Frontal cortex (tissue), 3 donors: ENCODE measurements at regions not wholly inside any gene's neighbourhood (a gene's known extent, or its start where the extent isn't known, plus 50 kb on each side); places are given as distances from the start of the nearest gene placed in this dataset.

Experiments used
- DNase-seq, 2 donors: peaks; one replicate each; pipeline ENCODE4 v3.0.0; 2012; ENCODE audit warnings: low spot score in 2 of 2
- FAIRE-seq: peaks from 2 replicates; lab custom pipeline; 2012; peaks lifted over from hg19 to GRCh38; lab: Jason Lieb, UNC
- donor health status: control.
- donor health status: control.
- donor health status: control.

DNA sequence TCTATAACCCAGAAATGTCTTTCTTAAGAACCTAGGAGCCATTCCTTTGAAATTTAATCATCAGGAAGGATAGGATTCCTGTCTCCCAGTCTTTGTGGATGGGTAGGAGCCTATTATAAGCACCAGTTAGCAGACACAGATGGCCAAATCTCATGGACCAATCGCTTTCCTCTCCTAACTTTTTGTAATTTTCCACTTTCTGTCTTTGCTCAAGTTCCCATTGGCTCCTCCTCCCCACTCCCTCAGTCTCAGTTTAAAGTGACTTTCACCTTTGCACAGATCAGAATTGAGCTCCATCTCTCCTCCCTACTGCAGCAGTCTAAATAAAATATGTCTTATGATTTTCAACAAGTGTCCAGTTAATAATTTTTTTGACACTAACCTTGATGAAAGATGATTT lies 192.3 kb downstream of the HS3ST3A1 start:
- FAIRE-seq (no peak), DNase-seq (no peak)

DNA sequence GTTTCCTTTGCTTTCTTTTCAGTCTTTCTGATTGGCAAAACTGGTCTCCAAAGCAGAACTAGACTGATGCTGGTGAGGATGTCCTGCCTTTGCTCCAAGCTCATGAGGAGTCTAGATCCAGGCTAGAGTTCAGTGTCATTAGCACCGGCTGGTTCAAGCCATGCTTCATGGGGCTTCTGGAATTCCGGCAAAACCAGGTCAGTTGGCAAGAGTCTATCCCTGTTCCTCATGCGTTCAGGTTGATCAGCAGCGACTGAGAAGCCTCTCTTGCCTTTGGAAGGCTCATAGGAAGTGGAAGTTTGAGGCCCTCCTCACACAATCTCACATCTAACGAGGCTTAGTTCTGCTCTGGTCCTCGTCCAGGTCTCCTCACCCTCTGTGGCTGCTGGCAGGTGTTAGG lies 194.3 kb downstream of the HS3ST3A1 start:
- FAIRE-seq (no peak), DNase-seq (no peak)

DNA sequence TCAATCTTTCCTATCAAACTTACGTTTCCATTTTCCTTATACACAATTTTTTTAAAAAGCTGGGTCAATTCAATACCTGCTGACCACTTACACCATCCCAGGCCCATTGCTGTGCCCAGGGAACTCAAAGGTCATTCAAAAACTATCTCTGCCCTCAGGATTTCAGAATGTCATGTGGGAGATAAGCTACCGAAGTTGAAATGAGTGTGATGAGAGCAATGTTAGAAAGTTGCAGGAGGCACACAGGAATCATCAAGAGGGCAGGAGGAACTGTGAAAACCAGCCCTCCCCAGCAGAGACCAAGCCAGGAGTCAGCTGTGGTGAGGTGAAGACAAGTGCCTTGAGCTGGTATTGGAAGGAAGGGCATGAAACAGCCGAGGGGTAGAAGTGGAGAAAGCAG lies 195.9 kb downstream of the HS3ST3A1 start:
- no peak for FAIRE-seq
- DNase-seq, result no peak

DNA sequence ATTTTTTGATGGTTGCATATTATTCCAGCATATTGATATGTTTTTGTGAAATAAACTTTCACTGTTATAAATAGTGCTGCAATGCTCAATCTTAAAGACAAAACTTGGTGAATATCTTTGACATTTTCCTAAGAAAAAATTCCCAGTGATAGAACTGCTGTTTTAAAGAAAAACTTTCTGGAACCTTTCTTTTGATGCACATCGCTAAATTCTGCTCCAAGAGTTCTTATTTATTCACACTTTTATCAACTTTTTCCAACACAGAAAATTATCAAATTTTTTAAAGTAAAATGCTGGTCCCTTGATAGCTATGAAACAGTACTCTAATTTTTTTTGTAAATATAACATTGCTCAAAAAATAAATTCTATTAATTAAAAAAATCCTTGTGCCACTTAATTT lies 196.6 kb downstream of the HS3ST3A1 start:
- no peak for DNase-seq
- FAIRE-seq, result no peak

DNA sequence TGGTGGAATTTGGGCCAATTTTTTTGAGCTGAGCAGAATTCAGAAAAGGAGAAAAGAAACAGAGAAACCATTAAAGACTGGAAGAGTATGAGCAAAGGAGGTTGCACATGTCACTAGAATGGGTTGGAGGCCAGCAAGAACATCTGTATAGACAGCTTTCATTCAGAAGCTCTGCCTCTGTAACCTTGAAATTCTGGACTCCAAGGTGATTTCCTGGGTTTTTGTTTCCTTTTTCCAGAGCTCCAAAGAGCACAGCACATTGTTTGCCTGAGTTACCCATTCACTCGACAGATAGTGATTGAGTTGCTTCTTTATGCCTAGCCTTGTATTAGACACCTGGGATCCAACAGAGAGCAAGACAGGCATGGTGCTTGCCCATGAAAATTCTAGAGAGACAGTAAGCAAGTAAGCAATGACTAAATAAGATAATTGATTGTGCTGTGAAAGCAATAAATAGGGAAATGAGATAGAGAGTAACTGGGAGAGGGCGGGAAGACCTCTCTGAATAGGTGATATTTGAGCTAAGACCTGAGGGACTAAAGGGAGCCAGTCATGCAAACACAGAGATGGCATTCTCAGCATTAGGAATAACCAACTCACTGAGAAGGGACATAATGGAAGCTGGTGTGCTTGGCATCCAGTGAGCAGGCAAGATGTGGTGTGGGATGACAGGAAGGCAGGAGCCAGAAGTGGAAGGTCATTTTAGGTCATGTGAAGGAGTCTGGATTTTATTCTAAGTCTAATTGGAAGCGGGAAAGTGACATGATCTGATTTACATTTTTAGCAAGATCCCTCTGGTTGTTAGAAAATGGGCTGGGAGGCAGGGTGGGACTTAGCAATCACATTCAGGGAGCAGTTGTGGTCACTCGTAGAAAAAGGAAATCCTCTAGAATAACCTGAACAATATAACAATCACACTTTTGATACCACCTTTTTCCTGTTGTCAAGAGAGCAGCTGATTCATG lies 197.5 kb downstream of the HS3ST3A1 start:
- no peak for DNase-seq
- no peak for FAIRE-seq

DNA sequence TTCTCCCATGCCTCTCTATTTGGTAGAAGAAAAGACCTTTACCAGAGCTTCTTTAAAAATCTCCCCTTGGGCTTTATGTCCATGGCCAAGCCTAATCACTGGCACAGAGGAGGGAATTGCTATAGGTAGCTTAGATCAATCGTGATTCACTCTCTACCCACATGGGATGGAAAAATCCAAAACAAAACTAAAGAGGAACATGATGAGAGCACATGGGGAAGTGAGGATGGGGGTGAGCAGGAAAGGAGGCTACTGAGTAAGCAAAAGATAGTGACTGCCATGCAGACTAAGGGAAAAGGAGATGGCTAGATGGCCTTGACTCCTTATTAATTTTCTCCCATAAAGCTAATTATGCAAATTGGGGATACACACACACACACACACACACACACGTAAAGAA lies 201.2 kb downstream of the HS3ST3A1 start:
- DNase-seq (no peak), FAIRE-seq (no peak)

DNA sequence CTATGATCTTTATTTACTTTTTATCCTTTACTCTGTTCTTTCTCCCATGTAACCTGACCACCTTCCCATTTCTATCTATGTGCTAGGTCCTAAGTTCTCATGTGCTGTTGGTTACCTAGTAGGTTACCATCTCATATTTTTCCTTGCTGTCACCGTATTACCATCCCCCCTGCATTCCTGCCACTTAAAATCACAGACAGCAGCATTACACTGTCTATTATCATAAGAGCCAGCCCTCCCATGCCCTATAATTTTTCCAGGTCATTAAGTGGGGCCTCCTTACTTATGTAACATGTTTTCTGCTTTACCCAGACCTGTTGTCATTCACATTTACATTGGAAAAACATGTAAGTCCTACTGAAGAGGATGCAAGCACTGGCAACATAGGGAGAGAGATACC lies 202.9 kb downstream of the HS3ST3A1 start:
- FAIRE-seq, result no peak

DNA sequence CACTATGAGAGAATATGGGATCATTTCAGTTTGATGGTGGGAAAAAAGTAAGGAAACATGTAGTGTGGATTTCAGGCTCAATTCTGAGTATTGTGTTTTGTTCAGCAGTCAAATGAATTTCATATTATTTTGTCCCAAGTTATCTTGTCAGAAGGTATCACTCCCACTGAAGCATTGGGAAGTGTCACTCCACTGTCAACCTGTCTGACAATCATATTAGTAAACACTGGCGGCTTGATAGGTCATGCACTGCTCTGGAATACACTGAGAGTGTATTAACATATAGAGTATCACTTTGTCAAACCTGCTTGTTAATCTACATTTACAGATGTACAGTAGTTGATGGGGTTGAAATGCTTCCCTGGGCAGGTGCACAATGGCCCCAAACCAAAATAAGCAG lies 203.6 kb downstream of the HS3ST3A1 start:
- DNase-seq (no peak), FAIRE-seq (no peak)

More for the DNA sequence above, 202.9 kb downstream of the HS3ST3A1 start:
- no peak for DNase-seq

DNA sequence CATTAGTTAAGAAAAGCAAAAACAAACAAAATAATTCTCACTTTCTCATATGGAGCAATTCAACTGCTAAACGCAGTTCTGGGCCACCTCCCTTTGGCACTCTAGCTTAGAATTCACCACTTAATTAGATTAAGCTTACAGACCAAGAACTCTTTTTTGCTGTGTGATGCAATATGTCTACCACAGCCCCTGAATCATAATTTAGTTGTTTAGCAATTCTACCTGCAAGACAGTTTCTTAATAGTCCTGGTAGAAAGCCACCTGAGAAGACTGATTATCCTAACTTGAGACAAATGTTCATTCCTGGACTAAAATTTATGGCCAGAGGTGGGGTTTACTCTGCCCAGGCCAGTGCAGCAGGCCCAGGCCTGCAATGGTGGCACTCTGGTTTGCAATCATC lies 205.9 kb downstream of the HS3ST3A1 start:
- no peak for FAIRE-seq
- no peak for DNase-seq

DNA sequence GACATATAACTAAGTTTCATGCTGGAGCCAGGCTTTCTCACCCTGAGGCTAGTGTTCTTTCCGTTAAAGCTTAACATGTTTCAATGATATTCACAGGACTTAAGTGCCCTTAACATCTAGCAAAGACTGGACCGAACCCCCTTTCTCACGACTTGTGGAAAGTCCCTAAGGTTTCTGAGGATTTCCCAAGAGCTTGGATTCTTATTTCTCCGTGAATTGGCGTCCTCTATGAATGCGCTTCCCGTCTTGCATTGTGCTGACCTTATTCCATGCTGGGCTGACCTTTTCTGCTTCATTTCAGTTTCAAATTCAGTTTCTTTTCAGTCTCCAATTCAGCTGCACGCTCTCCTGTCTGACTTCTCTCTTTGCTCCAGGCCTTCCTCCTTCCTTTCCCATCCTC lies 206.4 kb downstream of the HS3ST3A1 start:
- DNase-seq (no peak), FAIRE-seq (no peak)

DNA sequence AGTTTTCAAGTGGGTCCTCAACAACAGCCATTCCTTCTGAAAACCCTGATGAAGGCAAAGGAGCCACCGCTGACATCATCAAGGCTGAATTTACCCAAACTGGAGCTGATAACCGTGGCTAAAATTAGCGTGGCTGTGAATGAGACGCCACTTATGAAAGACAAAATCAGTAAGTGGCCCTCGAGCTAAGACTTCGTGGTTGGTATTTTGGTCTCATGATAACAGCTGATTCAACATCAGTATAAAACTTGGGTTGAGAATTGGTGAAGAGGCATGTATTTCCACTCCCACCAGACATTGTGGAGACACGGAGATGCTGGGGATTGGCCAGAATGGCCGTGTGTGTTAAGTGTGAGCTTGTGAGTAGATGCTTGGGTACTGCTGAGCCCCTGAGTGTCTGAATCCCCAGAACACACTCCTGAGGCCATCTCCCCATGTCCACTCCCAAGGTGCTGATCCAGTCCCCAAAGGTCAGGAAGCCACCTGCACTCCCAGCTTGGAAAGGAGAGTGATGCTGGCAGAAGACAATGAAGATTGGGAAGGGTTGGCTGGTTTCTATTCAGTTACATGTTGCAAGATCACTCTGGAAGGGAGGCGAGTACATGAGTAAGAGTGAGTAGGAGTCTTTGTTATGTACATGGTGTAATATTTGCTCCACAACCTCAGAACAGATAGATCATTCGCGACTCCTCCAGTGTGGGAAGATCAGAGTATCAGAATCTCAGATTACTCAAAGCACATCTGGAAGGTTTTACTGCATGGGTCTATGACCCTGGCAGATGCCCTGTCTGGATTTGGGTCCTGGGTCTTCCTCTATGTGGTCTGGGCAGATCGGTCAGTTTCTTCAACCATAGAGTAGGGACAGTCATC lies 207.7 kb downstream of the HS3ST3A1 start:
- DNase-seq (no peak), FAIRE-seq (no peak)

DNA sequence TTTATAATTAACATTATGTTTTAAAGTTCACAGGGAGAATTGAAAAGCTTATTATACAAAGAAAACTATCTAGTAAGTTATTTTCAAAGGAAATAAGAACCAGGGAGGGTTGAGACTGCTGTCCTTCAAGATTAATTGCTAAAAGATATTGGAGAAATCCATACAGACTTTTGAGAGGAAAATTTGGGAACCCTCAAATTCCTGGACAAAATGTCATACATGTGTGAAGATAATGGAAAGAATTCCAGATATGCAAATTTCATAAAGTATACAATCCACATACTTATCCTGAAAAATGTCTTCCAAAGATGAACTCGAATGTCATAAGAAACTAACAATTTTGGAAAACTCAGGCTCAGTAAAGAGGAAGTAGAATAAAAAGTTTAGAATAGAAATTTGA lies 213.8 kb downstream of the HS3ST3A1 start:
- FAIRE-seq, result peak; percentile 15

DNA sequence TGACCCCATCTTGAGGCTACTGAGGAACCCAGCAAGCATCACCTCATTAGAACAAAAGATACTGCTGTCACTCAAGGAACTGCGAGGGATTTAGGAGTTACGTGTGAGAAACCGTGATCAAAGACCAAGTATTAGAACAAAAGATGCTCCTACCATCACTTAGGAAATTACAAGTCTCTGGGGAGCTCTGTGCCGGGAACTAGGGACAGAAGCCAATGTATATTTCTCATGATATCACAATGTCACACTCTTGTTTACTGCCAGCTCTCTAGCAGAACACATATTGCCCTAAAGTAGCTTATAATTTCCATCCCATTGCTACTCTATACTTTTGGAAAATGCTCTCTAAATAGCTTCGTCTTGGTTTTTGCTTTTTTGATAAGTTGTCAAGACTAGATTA lies 214.5 kb downstream of the HS3ST3A1 start:
- DNase-seq (no peak), FAIRE-seq (no peak)

More for the DNA sequence above, 213.8 kb downstream of the HS3ST3A1 start:
- DNase-seq, result no peak

DNA sequence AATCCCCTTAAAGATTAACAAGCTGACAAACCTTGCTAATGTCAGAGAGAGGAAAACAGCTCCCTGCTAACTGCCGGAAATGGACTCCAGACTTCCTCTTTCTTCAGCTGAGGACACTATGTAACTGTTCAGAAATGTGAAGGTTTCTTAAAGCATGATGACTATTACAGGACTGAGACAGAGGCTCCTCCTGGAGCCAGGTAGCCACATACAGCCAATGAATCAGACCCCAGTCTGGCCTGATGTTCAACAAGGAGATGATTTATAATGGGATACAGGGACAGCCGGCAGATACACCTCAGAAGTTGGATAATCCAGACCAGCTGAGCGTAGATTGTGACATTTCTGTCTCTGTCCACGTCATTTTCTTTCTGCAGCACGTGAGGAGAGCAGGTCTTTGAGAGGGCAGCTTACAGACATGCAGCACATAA lies 216.2 kb downstream of the HS3ST3A1 start:
- DNase-seq, result no peak
- no peak for FAIRE-seq

DNA sequence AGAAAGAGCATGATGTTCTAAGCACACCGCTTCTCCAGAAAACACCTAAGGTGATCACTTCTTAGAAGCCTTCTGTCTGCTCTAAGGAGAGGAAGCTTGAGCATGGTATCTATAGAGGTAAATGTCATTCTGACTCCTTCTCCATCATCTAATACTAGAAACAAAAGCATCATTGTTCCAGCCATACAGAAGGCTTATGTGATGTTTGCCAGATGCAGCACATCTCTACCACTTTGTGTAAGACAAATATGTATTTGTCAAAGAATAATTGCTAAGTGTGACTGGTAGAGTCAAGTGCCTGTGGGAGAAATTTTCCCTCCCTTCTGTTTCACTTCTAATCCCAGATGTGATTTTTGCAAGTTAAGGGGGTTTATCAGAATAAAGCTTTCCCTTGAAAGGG lies 217.1 kb downstream of the HS3ST3A1 start:
- no peak for DNase-seq
- FAIRE-seq, result no peak

DNA sequence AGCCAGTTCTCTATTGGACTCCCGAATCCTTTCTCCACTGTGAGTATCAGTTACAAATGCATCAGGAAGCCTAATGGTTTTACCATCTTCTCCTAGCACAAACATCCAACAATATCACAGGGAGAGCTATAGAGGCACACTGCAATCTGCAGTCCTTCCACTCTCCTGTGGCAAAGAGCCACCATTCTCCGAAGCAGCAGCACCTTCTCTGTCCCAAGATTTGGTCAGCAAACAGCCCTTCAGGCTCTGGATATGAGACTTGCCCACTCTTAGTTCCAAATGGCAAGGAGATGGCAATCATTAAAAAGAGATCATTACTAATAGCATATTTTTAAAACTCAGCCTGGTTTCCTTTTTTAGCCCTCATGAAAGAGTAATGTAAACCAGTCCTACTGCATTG lies 223.4 kb downstream of the HS3ST3A1 start:
- DNase-seq, result no peak
- no peak for FAIRE-seq

DNA sequence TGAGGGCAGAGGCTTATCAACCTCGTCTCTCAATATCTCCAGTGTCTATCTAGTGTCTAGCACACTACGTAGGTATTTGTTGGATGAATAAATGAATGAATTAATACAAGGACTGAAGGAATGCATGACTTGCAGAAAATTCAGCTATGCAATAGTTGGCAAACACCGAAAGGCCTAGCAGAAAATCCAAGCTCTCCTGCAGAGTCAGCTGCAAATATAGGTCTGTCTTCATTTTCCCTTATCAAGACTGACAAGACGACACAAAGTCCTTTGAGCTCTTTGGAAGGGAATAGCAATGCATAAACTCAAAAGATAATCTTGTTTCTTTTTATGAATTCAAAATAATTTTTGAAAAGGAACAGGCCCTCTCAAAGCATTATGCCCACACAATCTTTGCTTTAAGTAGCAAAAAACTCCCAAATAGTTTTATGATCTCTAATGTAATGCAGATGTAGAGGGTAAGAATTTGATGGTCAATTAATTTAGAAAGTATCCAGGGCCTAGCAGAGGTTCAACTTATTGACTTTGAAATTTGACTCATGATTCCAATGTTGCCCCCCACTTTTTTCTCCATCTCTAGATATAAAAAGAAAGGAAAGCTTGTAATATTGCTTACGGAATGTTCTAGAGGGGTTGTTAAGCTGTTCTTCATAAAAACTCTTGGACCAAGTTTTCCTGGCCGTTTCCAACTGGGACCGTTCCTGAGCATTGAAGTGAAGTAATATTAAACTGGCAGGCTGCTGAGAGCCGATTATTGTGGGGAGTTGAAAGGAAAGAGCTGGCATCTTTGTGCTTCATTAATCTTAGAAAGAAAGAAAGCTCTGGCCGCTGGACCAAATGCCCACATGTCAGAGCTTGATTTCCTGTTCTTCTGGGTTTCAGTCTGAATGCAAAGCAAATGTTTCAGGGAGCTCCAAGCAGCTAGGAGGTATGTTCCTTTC lies 227.3 kb downstream of the HS3ST3A1 start:
- DNase-seq (peak in 1 of 2 donors; percentile 5), FAIRE-seq (no peak)

DNA sequence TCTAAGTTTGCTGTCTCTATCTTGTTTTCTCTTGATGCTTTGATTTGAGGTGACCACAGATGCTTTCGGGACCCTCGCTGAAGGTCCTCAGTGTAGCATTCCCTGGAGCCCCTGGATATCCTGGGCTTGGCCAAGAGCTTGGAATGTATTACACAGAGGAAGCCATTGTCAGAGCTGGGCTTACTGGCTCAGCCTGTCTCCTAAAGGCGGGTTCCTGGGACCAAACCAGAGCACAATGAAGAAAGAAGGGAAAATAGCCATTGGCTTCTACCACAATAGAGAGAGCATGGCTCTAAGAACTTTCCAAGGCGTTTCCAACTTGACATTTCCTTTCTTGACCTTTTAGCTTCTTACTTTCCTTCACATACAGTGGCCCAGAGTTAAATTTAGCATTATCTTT lies 229.3 kb downstream of the HS3ST3A1 start:
- FAIRE-seq (no peak), DNase-seq (no peak)

DNA sequence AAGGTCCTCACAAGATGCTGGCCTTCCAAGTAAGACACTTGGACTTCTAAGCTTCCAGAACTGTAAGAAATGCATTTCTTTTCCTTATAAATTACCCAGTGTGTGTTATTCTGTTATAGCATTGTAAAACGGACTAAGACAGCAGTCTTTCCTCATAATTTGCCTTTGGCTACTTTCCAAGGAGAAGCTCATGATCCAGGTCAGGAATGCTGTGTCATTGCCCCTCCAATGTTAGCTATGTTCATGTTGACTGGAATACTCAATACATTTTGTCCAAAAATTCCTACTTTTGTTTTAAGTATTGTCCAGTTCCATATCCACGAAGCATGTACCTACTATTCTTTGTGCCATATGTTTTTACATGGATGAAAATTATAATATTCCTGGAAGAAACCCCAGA lies 234.6 kb downstream of the HS3ST3A1 start:
- FAIRE-seq, result no peak
- DNase-seq, result no peak

DNA sequence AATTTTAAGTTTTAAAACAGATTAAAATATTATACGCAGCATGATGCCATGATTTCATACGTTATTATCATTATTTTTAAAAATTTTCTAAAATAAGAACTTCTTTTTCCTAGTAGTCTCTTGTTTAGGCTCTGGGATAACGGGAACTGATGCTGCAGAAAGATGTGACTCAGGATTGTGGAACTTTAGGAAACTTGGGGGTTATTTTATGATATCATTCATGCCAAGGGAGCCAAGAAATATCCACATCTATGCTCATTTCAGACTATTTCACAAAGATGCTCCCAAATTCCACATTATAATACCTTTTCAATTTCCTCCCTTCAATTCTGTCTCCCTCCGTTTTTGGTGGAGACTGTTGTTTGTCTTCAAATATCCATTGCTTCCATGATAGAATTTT lies 236.4 kb downstream of the HS3ST3A1 start:
- no peak for DNase-seq
- FAIRE-seq, result no peak
